GM12878 (cell line): ENCODE measurements at regions not wholly inside any gene's neighbourhood (a gene's known extent, or its start where the extent isn't known, plus 50 kb on each side); places are given as distances from the start of the nearest gene placed in this dataset.

Source experiments
- CBX3 ChIP-seq: fragments of 200-600 bp; sonication (generic); IDR thresholded peaks from 2 replicates; pipeline ENCODE4 v1.6.1; 2016; ENCODE audit warnings: low read depth, borderline replicate concordance
- CHD2 ChIP-seq: IDR thresholded peaks from 2 replicates; pipeline ENCODE4 v1.6.1; 2011; ENCODE audit warnings: low read depth, low read length, improper control_type of control experiment, borderline replicate concordance
- CREM ChIP-seq: IDR thresholded peaks from 2 replicates; pipeline ENCODE4 v1.6.1; 2014; ENCODE audit warnings: antibody characterized with exemption, low read depth
- NR2C2 ChIP-seq: IDR thresholded peaks from 2 replicates; pipeline ENCODE4 v1.6.1; 2011; ENCODE audit warnings: borderline replicate concordance, low read depth; ENCODE audit not compliant: control insufficient read depth, insufficient read length
- POLR2AphosphoS5 ChIP-seq: IDR thresholded peaks from 2 replicates; pipeline ENCODE4 v1.6.1; 2011; ENCODE audit warnings: mild to moderate bottlenecking, low read length, inconsistent platforms
- RCOR1 ChIP-seq: conservative IDR thresholded peaks from 2 replicates; pipeline ENCODE4 v1.6.1; 2012; ENCODE audit warnings: low read depth, low read length, improper control_type of control experiment
- SIN3A ChIP-seq: IDR thresholded peaks from 2 replicates; pipeline ENCODE4 v1.6.1; 2012; ENCODE audit warnings: low read depth, low read length, improper control_type of control experiment
- STAT3 ChIP-seq: IDR thresholded peaks from 2 replicates; pipeline ENCODE4 v1.6.1; 2011; ENCODE audit warnings: low read depth, low read length, improper control_type of control experiment
- TF ChIP-seq, protein P1 (sequence below), 3 experiments: IDR thresholded peaks in 2 of 3; conservative IDR thresholded peaks in 1 of 3; 2 replicates each; pipeline ENCODE4 v1.5.1; 2011; ENCODE audit warnings: low read depth in 3 of 3, low read length in 3 of 3, mild to moderate bottlenecking in 3 of 3, control low read depth in 2 of 3, moderate library complexity in 2 of 3, inconsistent platforms in 1 of 3, mixed read lengths in 1 of 3; ENCODE audit not compliant: control insufficient read depth in 2 of 3, insufficient read depth in 1 of 3; ENCODE audit errors: extremely low read depth in 1 of 3
- TF ChIP-seq, protein P2 (sequence below): fragments of 450-650 bp; IDR thresholded peaks from 2 replicates; pipeline ENCODE4 v1.6.1; 2016; ENCODE audit warnings: mild to moderate bottlenecking, moderate library complexity, borderline replicate concordance
- TF ChIP-seq, protein P3 (sequence below): IDR thresholded peaks from 2 replicates; pipeline ENCODE4 v1.6.1; 2011; ENCODE audit warnings: mild to moderate bottlenecking, low read depth, low read length, moderate library complexity; ENCODE audit not compliant: insufficient replicate concordance

DNA sequence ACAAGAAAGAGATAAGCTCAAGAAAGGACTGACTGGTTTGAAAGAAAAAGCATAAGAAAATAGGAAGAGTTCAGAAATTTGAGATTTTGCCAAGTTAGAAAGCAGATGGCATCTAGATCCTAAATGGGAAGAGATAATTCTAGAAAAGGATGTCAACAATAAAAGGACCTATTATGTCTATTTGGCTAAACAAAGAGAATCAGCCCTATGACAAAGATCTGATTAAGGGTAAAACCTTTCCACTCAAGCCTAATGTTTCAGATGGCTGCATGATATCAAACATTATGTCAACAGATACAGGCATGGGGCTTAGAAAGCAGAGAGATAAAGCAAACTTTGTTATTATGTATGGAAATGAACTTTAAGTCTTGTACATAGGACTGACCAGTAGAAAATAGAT lies 465.0 kb upstream of the TRIB2 start:
- TF ChIP-seq, protein P1, sequence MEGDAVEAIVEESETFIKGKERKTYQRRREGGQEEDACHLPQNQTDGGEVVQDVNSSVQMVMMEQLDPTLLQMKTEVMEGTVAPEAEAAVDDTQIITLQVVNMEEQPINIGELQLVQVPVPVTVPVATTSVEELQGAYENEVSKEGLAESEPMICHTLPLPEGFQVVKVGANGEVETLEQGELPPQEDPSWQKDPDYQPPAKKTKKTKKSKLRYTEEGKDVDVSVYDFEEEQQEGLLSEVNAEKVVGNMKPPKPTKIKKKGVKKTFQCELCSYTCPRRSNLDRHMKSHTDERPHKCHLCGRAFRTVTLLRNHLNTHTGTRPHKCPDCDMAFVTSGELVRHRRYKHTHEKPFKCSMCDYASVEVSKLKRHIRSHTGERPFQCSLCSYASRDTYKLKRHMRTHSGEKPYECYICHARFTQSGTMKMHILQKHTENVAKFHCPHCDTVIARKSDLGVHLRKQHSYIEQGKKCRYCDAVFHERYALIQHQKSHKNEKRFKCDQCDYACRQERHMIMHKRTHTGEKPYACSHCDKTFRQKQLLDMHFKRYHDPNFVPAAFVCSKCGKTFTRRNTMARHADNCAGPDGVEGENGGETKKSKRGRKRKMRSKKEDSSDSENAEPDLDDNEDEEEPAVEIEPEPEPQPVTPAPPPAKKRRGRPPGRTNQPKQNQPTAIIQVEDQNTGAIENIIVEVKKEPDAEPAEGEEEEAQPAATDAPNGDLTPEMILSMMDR (IDR thresholded peaks at IDR 0.05 in 2 of 3, conservative IDR thresholded peaks at IDR 0.05 in 1 of 3; ENCODE audit: control insufficient read depth in 2 of 3, extremely low read depth in 1 of 3, insufficient read depth in 1 of 3, low read depth in 3 of 3, low read length in 3 of 3): no peak
- TF ChIP-seq SIN3A (no peak), CHD2 (no peak), STAT3 (no peak), NR2C2 (no peak), CREM (no peak), RCOR1 (no peak), POLR2AphosphoS5 (no peak), CBX3 (no peak)
- TF ChIP-seq, protein P2, sequence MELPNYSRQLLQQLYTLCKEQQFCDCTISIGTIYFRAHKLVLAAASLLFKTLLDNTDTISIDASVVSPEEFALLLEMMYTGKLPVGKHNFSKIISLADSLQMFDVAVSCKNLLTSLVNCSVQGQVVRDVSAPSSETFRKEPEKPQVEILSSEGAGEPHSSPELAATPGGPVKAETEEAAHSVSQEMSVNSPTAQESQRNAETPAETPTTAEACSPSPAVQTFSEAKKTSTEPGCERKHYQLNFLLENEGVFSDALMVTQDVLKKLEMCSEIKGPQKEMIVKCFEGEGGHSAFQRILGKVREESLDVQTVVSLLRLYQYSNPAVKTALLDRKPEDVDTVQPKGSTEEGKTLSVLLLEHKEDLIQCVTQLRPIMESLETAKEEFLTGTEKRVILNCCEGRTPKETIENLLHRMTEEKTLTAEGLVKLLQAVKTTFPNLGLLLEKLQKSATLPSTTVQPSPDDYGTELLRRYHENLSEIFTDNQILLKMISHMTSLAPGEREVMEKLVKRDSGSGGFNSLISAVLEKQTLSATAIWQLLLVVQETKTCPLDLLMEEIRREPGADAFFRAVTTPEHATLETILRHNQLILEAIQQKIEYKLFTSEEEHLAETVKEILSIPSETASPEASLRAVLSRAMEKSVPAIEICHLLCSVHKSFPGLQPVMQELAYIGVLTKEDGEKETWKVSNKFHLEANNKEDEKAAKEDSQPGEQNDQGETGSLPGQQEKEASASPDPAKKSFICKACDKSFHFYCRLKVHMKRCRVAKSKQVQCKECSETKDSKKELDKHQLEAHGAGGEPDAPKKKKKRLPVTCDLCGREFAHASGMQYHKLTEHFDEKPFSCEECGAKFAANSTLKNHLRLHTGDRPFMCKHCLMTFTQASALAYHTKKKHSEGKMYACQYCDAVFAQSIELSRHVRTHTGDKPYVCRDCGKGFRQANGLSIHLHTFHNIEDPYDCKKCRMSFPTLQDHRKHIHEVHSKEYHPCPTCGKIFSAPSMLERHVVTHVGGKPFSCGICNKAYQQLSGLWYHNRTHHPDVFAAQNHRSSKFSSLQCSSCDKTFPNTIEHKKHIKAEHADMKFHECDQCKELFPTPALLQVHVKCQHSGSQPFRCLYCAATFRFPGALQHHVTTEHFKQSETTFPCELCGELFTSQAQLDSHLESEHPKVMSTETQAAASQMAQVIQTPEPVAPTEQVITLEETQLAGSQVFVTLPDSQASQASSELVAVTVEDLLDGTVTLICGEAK: no peak
- TF ChIP-seq, protein P3, sequence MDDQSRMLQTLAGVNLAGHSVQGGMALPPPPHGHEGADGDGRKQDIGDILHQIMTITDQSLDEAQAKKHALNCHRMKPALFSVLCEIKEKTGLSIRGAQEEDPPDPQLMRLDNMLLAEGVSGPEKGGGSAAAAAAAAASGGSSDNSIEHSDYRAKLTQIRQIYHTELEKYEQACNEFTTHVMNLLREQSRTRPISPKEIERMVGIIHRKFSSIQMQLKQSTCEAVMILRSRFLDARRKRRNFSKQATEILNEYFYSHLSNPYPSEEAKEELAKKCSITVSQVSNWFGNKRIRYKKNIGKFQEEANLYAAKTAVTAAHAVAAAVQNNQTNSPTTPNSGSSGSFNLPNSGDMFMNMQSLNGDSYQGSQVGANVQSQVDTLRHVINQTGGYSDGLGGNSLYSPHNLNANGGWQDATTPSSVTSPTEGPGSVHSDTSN: no peak
